GM18870 (cell line): ENCODE measurements at regions not wholly inside any gene's neighbourhood (a gene's known extent, or its start where the extent isn't known, plus 50 kb on each side); places are given as distances from the start of the nearest gene placed in this dataset.

ENCODE experiments used
- ATAC-seq: cut with Tn5 transposase; IDR thresholded peaks from one replicate; pipeline ENCODE4 v1.9.1; 2021; ENCODE audit warnings: moderate library complexity; ENCODE audit not compliant: unreplicated experiment

DNA sequence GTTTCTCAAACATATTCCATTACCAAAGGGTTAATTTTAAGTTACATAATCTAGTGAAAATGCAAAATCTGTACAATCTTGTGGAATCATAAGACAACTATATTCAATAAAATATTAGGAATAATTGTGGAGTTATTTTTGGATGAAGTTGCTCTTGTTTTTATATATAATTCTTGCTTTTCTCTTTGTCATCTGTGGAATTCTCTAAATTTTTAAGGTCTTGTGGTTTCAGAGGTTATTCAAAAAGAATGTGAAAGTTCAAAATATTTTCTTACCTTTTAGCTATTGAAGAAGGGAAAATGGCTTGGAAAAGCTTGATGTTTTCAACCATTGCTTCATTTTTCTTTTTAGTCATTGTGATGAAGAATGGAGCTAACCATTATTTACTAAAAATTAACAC, 552.1 kb downstream of the TFEC start:
- ATAC-seq, result no peak

GRCh38 chr7:115477193-115477651, 553.3 kb downstream of the TFEC start:
- ATAC-seq, result no peak

- no peak for ATAC-seq
These were observed 553.8 kb downstream of the TFEC start for GRCh38 chr7:115476671-115477181.

GRCh38 chr7:115475761-115476385, 554.0 kb downstream of the MDFIC start:
- ATAC-seq, result no peak

DNA sequence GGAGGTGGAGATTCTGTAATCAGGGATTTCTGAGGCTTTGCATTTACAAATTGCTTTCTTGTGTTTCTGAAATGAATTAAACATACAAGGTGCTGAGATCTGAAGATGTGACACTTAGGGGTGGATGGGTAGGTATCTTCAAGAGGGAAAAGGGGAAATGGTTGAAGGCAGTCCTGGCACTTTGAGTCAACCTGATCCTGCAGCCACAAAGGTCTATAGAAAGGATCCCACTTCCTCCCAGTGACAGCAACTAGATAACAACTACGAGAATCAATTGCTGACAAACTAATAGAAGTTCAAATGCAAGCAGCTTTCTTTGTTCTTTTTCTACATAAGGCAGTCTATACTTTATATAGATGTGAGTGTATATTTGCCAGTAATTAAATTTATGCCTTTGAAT, 553.3 kb downstream of the MDFIC start:
- ATAC-seq, result no peak

DNA sequence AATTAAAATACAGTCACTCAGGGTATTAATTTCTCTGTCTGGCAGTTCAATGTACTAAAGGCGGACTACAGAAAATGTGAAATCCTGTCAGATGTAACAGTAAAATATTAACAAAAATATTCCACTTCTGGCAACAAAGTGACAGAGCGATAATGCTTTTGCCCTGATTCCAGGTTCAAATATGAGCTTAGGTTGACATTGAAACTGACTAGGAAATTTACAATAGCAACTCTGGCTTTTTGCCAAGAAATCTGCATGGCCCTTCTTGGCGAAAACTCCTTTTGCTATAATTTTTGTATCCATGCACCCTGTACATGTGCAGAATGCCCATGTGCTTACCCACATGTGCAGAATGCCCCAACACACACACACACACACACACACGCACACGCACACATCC, 552.2 kb downstream of the MDFIC start:
- ATAC-seq, result no peak

- ATAC-seq, result no peak
These were observed 550.0 kb downstream of the MDFIC start for GRCh38 chr7:115471891-115472290.

DNA sequence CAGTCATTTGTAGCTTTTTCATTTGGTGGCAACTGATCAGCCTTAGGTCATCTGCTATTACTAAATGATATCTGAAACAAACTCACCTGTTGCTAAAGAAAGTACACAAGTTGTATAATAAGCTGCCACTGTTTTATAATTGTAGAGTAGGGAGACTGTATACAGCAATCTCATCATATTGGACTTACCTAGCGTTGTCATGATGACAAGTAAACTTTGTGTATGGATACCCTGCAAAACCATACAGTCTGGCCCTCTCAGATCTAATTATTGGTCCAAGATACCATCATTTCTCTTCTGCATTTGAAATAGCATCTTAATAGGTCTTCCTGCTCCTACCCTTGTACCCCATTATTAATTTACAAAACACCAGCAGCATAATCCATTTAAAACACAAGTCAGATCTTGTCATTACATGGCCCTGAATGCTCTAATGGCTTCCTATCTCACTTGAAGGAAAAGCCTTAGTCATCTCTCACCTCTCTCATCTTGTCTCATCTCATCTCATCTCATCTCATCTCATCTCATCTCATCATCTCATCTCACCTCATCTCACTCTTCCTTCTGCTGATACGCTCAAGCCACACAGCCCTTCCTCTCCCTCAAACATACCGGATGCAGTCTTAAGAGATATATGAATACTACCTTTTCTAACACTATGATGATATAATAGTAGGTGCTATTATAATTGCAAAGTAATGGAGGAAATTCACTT, 540.6 kb downstream of the MDFIC start:
- ATAC-seq, result no peak

DNA sequence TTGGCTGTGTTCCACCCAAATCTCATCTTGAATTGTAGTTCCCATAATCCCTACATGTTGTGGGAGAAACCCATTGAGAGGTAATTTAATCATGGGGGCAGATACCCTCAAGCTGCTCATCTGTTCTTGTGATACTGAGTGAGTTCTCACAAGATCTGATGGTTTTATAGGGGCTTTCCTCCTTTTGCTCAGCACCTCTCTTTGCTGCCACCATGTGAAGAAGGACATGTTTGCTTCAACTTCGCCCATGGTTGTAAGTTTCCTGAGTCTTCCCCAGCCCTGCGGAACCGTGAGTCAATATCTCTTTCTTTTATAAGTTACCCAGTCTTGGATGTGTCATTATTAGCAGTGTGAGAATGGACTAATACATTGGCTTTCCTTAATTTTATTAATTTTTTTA, 527.8 kb downstream of the MDFIC start:
- ATAC-seq, result no peak

GRCh38 chr7:115447495-115447894, 525.6 kb downstream of the MDFIC start:
- no peak for ATAC-seq

DNA sequence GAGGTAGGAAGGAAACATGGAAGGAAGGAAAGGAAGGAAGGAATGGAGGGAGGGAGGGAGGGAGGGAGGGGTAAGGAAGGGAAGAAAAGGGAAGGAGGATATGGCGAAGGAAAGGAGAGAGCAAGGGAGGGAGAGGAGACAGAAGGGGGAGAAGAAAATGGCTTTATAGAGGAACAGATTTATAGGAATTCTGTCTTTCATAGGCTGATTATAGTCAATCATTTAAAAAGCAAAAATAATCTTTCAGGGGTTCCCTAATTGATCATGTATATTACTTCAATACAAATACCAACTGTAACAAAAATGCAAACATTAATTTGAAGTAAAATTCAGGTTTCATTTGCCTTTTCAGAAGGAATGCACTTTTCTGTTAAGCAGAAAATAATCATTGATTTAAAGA, 519.1 kb downstream of the MDFIC start:
- no peak for ATAC-seq

GRCh38 chr7:115435178-115435577, 513.3 kb downstream of the MDFIC start:
- peak; percentile 95 for ATAC-seq

GRCh38 chr7:115429918-115430317, 508.0 kb downstream of the MDFIC start:
- ATAC-seq, result no peak

GRCh38 chr7:115417662-115418061, 495.8 kb downstream of the MDFIC start:
- ATAC-seq, result no peak

DNA sequence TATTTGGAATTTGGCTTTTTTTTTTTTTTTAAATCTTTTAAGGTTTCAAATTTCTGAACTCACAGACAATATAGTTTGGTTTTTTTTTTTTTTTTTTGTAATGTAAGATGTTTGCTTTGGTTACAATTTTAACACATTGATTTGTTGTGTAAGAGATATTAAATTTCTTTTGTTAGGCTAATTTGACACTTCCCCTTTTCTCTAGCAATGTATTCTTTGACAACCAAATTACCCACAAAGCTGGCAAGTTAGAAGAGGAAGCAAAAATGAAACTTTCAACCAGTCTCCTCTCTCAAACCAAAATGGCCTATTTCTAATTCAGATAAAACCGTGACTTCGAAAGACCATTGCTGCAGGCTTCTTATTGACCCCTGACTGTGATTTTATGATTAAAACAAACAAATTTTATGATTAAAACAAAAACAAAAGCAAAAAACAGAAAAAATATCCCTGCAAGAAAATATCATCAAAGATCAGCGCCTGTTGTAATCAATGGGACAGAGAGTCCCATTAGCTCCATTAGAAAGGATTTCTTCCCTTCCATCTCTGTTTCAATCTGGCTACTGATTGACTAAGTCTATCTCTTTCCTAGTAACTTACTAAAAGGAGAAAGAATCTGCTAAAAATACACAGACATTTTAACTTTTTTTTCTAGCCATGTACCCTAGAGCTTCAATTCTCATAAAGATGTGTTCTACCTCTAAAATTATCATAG, 489.2 kb downstream of the MDFIC start:
- ATAC-seq, result peak; percentile 97

GRCh38 chr7:115410434-115410820, 488.5 kb downstream of the MDFIC start:
- no peak for ATAC-seq

DNA sequence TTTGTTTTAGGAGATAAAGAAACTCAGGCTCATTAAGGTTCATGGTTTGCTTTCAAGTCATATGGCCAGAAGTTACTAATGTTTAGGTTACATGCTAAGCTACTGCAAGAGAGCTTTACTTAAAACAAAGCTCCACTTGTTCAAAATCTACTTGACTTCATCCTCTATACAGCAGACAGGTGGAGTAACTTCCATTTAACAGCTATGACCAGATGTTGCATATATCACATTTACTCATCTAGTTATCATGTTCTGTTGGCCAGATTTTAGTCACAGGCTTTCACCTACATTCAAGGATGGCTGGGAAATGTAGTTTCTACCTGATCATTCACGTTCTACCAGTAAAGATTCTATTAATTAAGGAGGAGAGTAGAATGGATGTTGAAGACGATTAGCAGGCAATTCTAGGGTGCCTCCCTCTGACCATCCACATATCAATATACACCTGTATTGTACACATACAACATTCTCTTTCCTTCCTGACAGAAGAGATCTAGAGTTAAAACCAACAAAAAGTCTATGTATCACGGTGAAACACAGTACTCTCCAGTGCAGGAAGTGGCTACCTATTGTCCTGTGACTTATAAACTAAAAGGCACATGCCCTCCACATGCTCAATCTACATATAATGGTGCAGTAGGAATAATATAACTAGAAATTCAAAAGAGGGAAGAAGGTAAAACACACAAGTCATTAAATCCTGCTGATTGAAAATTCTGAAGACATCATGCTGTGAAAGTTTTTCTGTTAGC, 488.0 kb downstream of the MDFIC start:
- ATAC-seq, result no peak

- ATAC-seq, result no peak
These were observed 484.3 kb downstream of the MDFIC start for GRCh38 chr7:115406219-115406618.

- no peak for ATAC-seq
These were observed 465.2 kb downstream of the MDFIC start for GRCh38 chr7:115387137-115387536.

DNA sequence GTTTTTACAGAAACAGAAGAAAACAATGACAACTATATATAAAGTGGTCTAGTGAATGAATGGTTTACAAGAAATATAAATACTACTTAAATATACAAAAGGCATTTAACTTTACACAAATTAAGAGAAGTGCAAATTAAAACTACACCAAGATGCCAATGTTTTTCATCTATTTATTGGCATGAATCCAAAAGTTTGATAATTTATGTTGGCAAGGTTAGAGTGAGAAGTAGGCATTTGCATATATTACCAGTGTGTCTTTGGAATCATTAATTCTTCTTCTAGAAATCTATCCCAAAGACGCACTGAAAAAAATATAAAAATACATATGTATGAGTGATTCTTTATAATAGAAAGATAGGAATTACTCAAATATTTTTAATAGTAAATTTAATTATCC, 457.4 kb downstream of the MDFIC start:
- ATAC-seq, result no peak

GRCh38 chr7:115368998-115369397, 447.1 kb downstream of the MDFIC start:
- no peak for ATAC-seq
